ENCODE measurements at regions not wholly inside any gene's neighbourhood (a gene's known extent, or its start where the extent isn't known, plus 50 kb on each side); places are given as distances from the start of the nearest gene placed in this dataset.

DNA sequence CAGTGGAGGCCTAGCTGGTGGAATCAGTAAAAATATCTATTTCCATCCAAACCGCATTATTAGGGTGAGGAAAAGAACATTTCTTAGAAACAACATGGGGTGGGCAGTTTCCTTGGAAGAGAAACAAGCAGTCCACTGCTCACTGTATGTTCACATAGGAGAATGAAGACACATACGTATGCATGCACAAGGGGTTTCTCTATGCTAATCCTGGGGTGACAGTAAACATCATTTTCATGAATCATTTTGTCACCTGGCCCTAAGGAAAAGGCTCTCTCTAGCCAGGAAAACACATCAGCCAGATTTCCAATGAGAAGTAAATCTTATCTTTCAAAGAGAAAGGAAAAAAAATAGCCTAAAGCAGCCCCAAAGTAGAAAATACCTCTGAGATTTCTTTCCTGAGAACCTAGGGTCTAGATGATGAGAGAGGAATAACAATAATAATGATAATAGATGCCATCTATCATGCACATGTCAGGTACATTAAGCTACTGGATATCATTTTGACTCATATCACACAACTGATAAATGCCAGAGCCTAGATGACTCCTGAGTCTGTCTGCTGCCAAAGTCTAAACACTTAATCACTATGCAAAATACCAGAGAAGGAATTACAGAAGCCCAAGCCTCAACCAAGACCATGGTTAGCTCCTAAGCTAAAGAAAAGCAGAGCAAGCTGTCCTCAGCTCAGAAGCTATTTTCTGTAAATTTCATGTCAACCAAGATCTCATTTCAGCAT, 520.5 kb upstream of the TMPO start:
- DNase-seq: no peak
- TF ChIP-seq, protein P1, sequence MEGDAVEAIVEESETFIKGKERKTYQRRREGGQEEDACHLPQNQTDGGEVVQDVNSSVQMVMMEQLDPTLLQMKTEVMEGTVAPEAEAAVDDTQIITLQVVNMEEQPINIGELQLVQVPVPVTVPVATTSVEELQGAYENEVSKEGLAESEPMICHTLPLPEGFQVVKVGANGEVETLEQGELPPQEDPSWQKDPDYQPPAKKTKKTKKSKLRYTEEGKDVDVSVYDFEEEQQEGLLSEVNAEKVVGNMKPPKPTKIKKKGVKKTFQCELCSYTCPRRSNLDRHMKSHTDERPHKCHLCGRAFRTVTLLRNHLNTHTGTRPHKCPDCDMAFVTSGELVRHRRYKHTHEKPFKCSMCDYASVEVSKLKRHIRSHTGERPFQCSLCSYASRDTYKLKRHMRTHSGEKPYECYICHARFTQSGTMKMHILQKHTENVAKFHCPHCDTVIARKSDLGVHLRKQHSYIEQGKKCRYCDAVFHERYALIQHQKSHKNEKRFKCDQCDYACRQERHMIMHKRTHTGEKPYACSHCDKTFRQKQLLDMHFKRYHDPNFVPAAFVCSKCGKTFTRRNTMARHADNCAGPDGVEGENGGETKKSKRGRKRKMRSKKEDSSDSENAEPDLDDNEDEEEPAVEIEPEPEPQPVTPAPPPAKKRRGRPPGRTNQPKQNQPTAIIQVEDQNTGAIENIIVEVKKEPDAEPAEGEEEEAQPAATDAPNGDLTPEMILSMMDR (IDR thresholded peaks at IDR 0.05): no peak
- no peak for TF ChIP-seq POLR2A (IDR thresholded peaks at IDR 0.05)
- Histone ChIP-seq H3K4me3 (no peak overlapping the region), H3K27ac (no peak overlapping the region), H3K4me1 (replicated peaks in 1 of 2) (no peaks in the 10 kb centered on the region), H3K27me3 (no peaks in the 10 kb centered on the region), H3K36me3 (replicated peaks in 1 of 2) (no peaks in the 10 kb centered on the region), H3K9me3 (replicated peaks in 1 of 3) (no peaks in the 10 kb centered on the region)
- 69 to 81% (median 74%) methylated on average over 2 of the region's 2 CpGs for WGBS, 4 donors
- intact Hi-C loops (cut with DNase I): no loop called here

DNA sequence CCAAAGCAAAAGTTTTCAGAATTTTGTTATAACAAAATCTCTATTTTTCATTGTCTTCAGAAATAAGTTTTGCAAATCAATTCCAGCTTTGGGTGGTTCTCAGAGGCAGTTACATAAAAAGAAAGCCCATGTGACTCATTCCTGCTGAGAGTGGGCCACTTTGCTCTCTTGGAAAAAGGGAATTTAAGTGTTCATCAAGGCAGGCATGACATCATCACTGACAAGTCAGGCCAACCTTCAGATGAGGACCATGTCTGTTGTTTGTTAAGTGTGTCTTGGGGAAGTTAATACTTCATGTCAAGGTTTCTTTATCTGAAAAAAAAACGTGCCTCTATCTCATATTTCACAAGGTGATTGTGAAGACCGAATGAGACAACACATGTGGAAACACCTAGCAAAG, 519.8 kb upstream of the TMPO start:
- Histone ChIP-seq H3K27ac (no peak overlapping the region), H3K36me3 (replicated peaks in 1 of 2) (no peaks in the 10 kb centered on the region), H3K4me3 (no peak overlapping the region), H3K27me3 (no peaks in the 10 kb centered on the region), H3K9me3 (replicated peaks in 1 of 3) (no peaks in the 10 kb centered on the region), H3K4me1 (replicated peaks in 1 of 2) (no peaks in the 10 kb centered on the region)
- intact Hi-C loops (cut with DNase I): no loop called here
- 29 to 36% (median 35%) methylated on average over 2 of the region's 2 CpGs for WGBS, 4 donors
- TF ChIP-seq, protein P1 (IDR thresholded peaks at IDR 0.05): no peak
- no peak for TF ChIP-seq POLR2A (IDR thresholded peaks at IDR 0.05)
- DNase-seq: no peak

DNA sequence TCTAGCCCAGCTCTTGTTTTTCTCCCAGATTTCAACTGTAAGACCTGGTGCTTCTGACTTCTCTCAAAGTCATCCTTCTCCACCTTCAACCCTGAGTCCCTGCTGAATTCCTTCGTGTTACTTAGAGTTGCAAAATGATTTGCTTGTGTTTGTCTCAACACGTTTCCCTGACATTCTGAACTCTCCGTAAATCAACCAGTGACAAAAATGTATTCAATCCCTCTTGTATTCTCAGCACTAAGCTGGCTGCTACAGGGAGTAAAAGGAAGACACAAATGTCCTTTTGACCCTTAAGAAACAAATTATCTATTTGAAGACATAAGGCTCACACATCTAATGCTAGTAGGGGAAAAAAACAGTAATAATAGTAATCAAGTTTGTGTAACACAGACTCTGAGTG, 514.0 kb upstream of the TMPO start:
- DNase-seq: no peak
- no peaks in the 10 kb centered on the region for H3K9me3 ChIP-seq (replicated peaks in 1 of 3)
- no peak overlapping the region for H3K27ac ChIP-seq
- intact Hi-C loops (cut with DNase I): no loop called here
- no peak for TF ChIP-seq POLR2A (IDR thresholded peaks at IDR 0.05)
- TF ChIP-seq, protein P1 (IDR thresholded peaks at IDR 0.05): no peak
- H3K36me3 ChIP-seq (replicated peaks in 1 of 2): no peaks in the 10 kb centered on the region
- WGBS, 4 donors: 52 to 57% (median 54%) methylated on average over 3 of the region's 3 CpGs
- H3K27me3 ChIP-seq: no peaks in the 10 kb centered on the region
- no peak overlapping the region for H3K4me3 ChIP-seq
- no peaks in the 10 kb centered on the region for H3K4me1 ChIP-seq (replicated peaks in 1 of 2)

DNA sequence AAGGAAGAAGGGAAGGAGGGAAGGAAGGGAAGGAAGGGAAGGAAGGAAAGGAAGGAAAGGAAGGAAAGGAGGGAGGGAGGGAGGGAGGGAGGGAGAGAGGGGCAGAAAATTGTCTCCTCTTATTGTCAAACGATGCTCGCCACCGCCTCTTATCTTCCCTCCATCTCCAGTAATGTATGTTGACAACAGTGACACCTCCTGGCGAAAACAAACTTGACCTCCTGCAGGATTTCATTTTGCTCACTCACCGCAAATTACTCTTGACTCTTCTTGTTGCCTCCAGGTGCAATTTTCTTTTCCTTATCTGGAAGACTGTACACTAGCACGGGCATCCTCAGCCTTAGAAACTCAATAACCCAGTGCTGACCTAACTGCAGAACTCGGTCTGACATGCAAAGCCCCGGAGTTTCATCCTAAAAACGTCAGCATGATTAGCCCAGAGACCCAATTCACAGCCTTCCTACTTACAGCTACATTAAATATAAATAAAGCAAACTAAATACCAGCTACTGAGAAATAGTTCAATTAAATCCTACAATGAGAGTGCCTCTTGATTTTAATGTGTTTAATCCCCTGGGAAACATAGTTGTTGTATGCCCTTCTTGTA, 512.4 kb upstream of the TMPO start:
- H3K36me3 ChIP-seq (replicated peaks in 1 of 2): no peaks in the 10 kb centered on the region
- H3K9me3 ChIP-seq (replicated peaks in 1 of 3): no peaks in the 10 kb centered on the region
- intact Hi-C loops (cut with DNase I): no loop called here
- H3K4me3 ChIP-seq: no peak overlapping the region
- no peaks in the 10 kb centered on the region for H3K4me1 ChIP-seq (replicated peaks in 1 of 2)
- WGBS, 4 donors: 34 to 42% (median 38%) methylated on average over 9 of the region's 9 CpGs
- H3K27ac ChIP-seq: no peak overlapping the region
- H3K27me3 ChIP-seq: no peaks in the 10 kb centered on the region
- no peak for TF ChIP-seq POLR2A (IDR thresholded peaks at IDR 0.05)
- TF ChIP-seq, protein P1 (IDR thresholded peaks at IDR 0.05): peak in 4 of 6 experiments; percentile 10 to 40 (median 35)
- DNase-seq: peak in 6 of 7 donors; percentile 16 to 66 (median 32)

Measured in adrenal gland (tissue), 9 donors.